Progenitor cell of endocrine pancreas (in vitro differentiated cells): ENCODE measurements at regions not wholly inside any gene's neighbourhood (a gene's known extent, or its start where the extent isn't known, plus 50 kb on each side); places are given as distances from the start of the nearest gene placed in this dataset.

Experiments
- DNase-seq: peaks from one replicate; pipeline ENCODE4 v3.0.0; 2021; ENCODE audit warnings: low spot score; ENCODE audit not compliant: unreplicated experiment
- H3K27ac Mint-ChIP-seq: 2 replicates; pipeline ENCODE4 v1.8.0; 2021; ENCODE audit warnings: mild to moderate bottlenecking, moderate library complexity, mixed read lengths
- H3K27me3 Mint-ChIP-seq: 2 replicates; pipeline ENCODE4 v1.8.0; 2021; ENCODE audit warnings: mixed read lengths
- H3K36me3 Mint-ChIP-seq: 2 replicates; pipeline ENCODE4 v1.8.0; 2022; ENCODE audit warnings: mixed read lengths; ENCODE audit not compliant: insufficient read depth
- H3K4me1 Mint-ChIP-seq: 2 replicates; pipeline ENCODE4 v1.8.0; 2021; ENCODE audit warnings: low read depth, mixed read lengths
- H3K4me3 Mint-ChIP-seq: 2 replicates; pipeline ENCODE4 v1.8.0; 2021; ENCODE audit warnings: low read depth, mild to moderate bottlenecking, moderate library complexity, mixed read lengths
- H3K9me3 Mint-ChIP-seq: 2 replicates; pipeline ENCODE4 v1.8.0; 2021; ENCODE audit warnings: low read depth, mixed read lengths
- TF ChIP-seq, protein P1 (sequence below): fragments of 200-600 bp; sonication (generic); IDR thresholded peaks from one replicate; pipeline ENCODE4 v1.5.0; 2021; ENCODE audit warnings: antibody characterized with exemption, mild to moderate bottlenecking; ENCODE audit not compliant: unreplicated experiment

DNA sequence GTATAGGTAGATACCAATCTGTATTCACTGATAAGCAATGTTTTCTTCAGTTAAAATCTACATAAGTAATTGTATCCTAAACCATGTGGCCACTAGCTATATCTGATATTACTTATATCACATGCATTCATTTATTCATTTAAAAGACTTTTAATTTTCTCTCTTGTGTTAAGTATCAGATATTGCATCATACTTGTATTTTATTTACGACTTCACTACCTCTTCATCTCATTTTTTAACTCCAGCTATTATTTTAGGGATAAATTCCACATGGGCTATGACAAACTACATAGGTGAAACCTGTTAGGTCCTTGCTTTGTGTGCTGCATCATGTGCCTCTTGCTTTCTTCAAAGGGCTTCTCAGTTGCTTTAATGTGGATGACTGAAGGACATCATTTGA is 1018.3 kb downstream of the ZPLD1 start:
- no peaks in the 10 kb centered on the region for H3K36me3 Mint-ChIP-seq

DNA sequence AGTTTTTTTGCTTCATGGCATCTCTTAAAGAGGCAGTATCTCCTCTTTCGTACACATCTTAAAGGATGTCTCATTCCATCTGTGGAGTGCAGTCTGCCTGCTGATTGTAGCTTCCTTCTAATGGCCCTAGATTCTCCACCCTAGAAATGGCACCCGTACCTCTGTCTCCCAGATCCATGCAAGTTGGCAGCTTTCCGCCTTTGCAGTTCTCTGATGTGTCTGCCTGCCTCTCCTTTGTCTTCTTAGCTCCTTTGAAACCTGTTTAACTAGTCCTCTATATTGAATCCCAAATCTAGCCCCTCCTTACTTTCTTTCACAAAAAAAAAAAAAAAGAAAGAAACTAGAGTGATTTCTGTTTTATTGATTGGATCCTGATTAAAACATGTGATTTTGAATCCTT is 1025.0 kb downstream of the ZPLD1 start:
- H3K27me3 Mint-ChIP-seq: no peaks in the 10 kb centered on the region
- no peak overlapping the region for H3K27ac Mint-ChIP-seq
- no peak overlapping the region for H3K4me3 Mint-ChIP-seq

More for the DNA sequence above, 1018.3 kb downstream of the ZPLD1 start:
- Mint-ChIP-seq H3K27me3 (no peaks in the 10 kb centered on the region), H3K4me1 (no peaks in the 10 kb centered on the region), H3K4me3 (no peak overlapping the region), H3K9me3 (no peaks in the 10 kb centered on the region), H3K27ac (no peak overlapping the region)
- no peak for DNase-seq
- TF ChIP-seq, protein P1, sequence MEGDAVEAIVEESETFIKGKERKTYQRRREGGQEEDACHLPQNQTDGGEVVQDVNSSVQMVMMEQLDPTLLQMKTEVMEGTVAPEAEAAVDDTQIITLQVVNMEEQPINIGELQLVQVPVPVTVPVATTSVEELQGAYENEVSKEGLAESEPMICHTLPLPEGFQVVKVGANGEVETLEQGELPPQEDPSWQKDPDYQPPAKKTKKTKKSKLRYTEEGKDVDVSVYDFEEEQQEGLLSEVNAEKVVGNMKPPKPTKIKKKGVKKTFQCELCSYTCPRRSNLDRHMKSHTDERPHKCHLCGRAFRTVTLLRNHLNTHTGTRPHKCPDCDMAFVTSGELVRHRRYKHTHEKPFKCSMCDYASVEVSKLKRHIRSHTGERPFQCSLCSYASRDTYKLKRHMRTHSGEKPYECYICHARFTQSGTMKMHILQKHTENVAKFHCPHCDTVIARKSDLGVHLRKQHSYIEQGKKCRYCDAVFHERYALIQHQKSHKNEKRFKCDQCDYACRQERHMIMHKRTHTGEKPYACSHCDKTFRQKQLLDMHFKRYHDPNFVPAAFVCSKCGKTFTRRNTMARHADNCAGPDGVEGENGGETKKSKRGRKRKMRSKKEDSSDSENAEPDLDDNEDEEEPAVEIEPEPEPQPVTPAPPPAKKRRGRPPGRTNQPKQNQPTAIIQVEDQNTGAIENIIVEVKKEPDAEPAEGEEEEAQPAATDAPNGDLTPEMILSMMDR: no peak

DNA sequence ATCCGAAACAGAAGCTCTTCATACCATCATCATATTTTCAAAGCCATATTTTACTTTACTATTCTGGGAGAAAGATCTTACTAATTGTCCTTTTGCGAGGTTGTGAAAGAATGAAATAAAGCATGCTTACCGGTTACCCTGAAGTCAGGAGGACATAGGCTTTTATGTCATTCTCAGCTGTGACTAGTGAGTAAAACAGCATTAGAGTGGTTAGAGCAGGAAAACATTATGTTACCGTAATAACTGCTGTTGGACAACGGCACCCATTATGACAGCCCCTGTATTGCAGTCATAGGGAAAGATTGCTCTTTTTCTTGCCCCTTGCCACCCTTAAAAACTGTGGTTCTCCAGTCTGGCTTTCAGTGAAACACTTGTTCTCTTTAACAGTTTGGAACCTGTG is 1035.7 kb downstream of the ZPLD1 start:
- Mint-ChIP-seq H3K27me3 (no peaks in the 10 kb centered on the region), H3K36me3 (no peaks in the 10 kb centered on the region), H3K4me1 (no peaks in the 10 kb centered on the region), H3K27ac (no peak overlapping the region), H3K9me3 (no peaks in the 10 kb centered on the region), H3K4me3 (no peak overlapping the region)
- DNase-seq: no peak
- TF ChIP-seq, protein P1: no peak

More for the DNA sequence above, 1025.0 kb downstream of the ZPLD1 start:
- H3K4me1 Mint-ChIP-seq: peaks cover 1% of the 10 kb centered on the region
- no peak for DNase-seq
- no peaks in the 10 kb centered on the region for H3K36me3 Mint-ChIP-seq
- peaks cover 5% of the 10 kb centered on the region for H3K9me3 Mint-ChIP-seq
- TF ChIP-seq, protein P1: no peak

DNA sequence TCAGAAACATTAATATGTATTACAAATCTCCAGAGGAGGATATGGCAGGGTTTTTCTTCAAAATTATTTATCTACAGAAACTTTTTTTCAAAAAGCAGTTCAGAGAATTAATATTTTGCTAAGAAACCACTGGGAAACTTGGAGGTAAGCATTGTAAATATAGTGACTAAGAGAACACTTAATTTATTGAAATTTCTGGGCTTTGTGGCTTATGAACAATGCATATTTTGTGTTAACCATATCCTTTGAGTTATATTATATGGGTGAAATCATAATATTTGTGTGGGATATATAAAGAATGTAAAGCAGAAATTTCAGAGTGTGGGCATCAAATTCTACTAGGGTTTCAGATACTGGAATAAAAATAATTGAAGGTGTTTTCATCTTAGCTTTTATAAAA is 1059.2 kb downstream of the ZPLD1 start:
- DNase-seq: no peak
- Mint-ChIP-seq H3K36me3 (no peaks in the 10 kb centered on the region), H3K9me3 (no peaks in the 10 kb centered on the region), H3K4me1 (peaks cover 3% of the 10 kb centered on the region), H3K27me3 (no peaks in the 10 kb centered on the region), H3K4me3 (no peak overlapping the region), H3K27ac (no peak overlapping the region)
- TF ChIP-seq, protein P1: no peak

DNA sequence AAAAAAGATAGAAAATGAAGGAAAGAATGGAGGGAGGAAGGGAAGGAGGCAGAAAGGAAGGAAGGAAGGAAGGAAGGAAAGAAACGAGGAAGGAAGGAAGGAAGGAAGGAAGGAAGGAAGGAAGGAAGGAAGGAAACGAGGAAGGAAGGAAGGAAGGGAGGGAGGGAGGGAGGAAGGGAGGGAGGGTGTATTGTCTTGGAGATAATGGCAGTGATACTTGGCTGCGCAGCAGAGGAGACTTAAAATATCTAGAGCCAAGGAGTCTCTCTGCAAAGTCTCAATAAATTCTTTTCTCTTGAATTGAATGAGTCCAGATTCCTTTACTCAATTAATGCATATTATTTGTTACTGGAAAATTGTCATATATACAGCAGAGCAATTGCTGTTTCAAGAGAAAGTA is 1059.7 kb downstream of the ZPLD1 start:
- Mint-ChIP-seq H3K4me1 (peaks cover 1% of the 10 kb centered on the region), H3K36me3 (no peaks in the 10 kb centered on the region), H3K9me3 (no peaks in the 10 kb centered on the region), H3K27ac (no peak overlapping the region), H3K27me3 (no peaks in the 10 kb centered on the region), H3K4me3 (no peak overlapping the region)
- TF ChIP-seq, protein P1: no peak
- no peak for DNase-seq
